ENCODE measurements at regions not wholly inside any gene's neighbourhood (a gene's known extent, or its start where the extent isn't known, plus 50 kb on each side); places are given as distances from the start of the nearest gene placed in this dataset.

DNA sequence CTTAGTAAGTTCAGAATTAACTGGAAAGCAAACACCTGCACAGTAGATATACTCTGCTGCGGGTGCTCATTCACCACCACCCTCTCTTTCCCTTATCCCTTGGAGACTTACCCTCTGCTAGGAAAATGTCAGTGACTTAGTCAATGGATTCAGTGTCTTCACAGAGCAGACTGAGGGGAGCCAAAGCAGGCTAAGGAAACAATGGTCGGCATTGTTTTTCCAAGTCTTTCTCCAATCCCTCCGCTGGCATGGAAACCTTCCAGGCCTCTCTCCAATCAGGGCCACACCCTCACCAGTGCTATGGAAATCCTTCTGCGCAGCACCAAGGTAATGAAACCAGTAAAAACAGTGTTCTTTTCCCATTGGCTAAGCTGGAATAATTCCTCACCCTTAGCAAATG is 531.2 kb downstream of the TFAP2B start:
- TF ChIP-seq TCF4 (CRISPR knock-in tag; IDR thresholded peaks at IDR 0.05; ENCODE audit: borderline replicate concordance) (no peak), GLIS3 (CRISPR knock-in tag; IDR thresholded peaks at IDR 0.05) (no peak), BACH2 (CRISPR knock-in tag; IDR thresholded peaks at IDR 0.05; ENCODE audit: borderline replicate concordance) (no peak), ZFP3 (CRISPR knock-in tag; IDR thresholded peaks at IDR 0.05) (no peak), TOX (CRISPR knock-in tag; IDR thresholded peaks at IDR 0.05; ENCODE audit: borderline replicate concordance) (no peak), ZNF8 (CRISPR knock-in tag; IDR thresholded peaks at IDR 0.05) (no peak), ZNF565 (CRISPR knock-in tag; conservative IDR thresholded peaks at IDR 0.05; ENCODE audit: low read depth) (no peak), CREB5 (CRISPR knock-in tag; IDR thresholded peaks at IDR 0.05; ENCODE audit: low read depth) (no peak), ARNTL (CRISPR knock-in tag; IDR thresholded peaks at IDR 0.05; ENCODE audit: borderline replicate concordance, low read depth) (no peak), ZC3H10 (CRISPR knock-in tag; IDR thresholded peaks at IDR 0.05) (no peak), OSR1 (CRISPR knock-in tag; IDR thresholded peaks at IDR 0.05) (no peak), CSDC2 (CRISPR knock-in tag; IDR thresholded peaks at IDR 0.05) (no peak), ZFP30 (CRISPR knock-in tag; IDR thresholded peaks at IDR 0.05) (no peak), ISL1 (CRISPR knock-in tag; IDR thresholded peaks at IDR 0.05) (no peak)
- TF ChIP-seq, protein P1, sequence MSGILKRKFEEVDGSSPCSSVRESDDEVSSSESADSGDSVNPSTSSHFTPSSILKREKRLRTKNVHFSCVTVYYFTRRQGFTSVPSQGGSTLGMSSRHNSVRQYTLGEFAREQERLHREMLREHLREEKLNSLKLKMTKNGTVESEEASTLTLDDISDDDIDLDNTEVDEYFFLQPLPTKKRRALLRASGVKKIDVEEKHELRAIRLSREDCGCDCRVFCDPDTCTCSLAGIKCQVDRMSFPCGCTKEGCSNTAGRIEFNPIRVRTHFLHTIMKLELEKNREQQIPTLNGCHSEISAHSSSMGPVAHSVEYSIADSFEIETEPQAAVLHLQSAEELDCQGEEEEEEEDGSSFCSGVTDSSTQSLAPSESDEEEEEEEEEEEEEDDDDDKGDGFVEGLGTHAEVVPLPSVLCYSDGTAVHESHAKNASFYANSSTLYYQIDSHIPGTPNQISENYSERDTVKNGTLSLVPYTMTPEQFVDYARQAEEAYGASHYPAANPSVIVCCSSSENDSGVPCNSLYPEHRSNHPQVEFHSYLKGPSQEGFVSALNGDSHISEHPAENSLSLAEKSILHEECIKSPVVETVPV (CRISPR knock-in tag; IDR thresholded peaks at IDR 0.05): no peak
- TF ChIP-seq, protein P2, sequence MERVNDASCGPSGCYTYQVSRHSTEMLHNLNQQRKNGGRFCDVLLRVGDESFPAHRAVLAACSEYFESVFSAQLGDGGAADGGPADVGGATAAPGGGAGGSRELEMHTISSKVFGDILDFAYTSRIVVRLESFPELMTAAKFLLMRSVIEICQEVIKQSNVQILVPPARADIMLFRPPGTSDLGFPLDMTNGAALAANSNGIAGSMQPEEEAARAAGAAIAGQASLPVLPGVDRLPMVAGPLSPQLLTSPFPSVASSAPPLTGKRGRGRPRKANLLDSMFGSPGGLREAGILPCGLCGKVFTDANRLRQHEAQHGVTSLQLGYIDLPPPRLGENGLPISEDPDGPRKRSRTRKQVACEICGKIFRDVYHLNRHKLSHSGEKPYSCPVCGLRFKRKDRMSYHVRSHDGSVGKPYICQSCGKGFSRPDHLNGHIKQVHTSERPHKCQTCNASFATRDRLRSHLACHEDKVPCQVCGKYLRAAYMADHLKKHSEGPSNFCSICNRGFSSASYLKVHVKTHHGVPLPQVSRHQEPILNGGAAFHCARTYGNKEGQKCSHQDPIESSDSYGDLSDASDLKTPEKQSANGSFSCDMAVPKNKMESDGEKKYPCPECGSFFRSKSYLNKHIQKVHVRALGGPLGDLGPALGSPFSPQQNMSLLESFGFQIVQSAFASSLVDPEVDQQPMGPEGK (CRISPR knock-in tag; IDR thresholded peaks at IDR 0.05; ENCODE audit: borderline replicate concordance): no peak
- TF ChIP-seq, protein P3, sequence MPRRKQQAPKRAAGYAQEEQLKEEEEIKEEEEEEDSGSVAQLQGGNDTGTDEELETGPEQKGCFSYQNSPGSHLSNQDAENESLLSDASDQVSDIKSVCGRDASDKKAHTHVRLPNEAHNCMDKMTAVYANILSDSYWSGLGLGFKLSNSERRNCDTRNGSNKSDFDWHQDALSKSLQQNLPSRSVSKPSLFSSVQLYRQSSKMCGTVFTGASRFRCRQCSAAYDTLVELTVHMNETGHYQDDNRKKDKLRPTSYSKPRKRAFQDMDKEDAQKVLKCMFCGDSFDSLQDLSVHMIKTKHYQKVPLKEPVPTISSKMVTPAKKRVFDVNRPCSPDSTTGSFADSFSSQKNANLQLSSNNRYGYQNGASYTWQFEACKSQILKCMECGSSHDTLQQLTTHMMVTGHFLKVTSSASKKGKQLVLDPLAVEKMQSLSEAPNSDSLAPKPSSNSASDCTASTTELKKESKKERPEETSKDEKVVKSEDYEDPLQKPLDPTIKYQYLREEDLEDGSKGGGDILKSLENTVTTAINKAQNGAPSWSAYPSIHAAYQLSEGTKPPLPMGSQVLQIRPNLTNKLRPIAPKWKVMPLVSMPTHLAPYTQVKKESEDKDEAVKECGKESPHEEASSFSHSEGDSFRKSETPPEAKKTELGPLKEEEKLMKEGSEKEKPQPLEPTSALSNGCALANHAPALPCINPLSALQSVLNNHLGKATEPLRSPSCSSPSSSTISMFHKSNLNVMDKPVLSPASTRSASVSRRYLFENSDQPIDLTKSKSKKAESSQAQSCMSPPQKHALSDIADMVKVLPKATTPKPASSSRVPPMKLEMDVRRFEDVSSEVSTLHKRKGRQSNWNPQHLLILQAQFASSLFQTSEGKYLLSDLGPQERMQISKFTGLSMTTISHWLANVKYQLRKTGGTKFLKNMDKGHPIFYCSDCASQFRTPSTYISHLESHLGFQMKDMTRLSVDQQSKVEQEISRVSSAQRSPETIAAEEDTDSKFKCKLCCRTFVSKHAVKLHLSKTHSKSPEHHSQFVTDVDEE (CRISPR knock-in tag; IDR thresholded peaks at IDR 0.05): no peak
- no peak for ATAC-seq

DNA sequence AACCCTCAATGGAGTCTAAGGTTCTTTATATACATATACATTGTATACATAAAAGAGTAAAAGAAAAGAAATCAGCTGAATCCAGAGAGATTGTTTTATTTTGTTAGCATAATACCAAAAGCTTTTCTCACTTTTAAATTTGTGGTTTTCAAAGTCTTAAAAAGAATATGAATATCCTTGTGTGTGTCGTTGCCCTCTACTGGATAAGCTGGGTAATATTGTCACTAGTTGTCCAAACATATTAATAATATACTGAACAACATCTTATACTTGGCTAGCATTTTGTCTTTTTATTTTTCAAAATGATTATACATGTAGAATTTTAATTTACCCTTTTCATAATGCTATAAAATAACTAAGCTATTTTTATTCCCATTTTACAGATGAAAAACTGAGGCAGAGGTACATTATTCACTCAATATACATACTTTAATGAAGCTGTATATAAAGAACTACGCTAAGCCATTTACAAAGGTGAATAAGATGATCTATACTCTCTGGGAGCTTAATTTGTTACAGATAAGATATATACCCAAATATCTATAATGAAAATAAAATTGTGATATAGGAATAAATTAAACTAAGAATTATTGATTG is 531.7 kb downstream of the TFAP2B start:
- TF ChIP-seq, protein P3 (CRISPR knock-in tag; IDR thresholded peaks at IDR 0.05): no peak
- TF ChIP-seq, protein P4, sequence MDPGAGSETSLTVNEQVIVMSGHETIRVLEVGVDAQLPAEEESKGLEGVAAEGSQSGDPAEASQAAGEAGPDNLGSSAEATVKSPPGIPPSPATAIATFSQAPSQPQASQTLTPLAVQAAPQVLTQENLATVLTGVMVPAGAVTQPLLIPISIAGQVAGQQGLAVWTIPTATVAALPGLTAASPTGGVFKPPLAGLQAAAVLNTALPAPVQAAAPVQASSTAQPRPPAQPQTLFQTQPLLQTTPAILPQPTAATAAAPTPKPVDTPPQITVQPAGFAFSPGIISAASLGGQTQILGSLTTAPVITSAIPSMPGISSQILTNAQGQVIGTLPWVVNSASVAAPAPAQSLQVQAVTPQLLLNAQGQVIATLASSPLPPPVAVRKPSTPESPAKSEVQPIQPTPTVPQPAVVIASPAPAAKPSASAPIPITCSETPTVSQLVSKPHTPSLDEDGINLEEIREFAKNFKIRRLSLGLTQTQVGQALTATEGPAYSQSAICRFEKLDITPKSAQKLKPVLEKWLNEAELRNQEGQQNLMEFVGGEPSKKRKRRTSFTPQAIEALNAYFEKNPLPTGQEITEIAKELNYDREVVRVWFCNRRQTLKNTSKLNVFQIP (CRISPR knock-in tag; IDR thresholded peaks at IDR 0.05; ENCODE audit: borderline replicate concordance, low read depth): no peak
- TF ChIP-seq RARB (CRISPR knock-in tag; IDR thresholded peaks at IDR 0.05): no peak
- no peak for TF ChIP-seq ARNTL (CRISPR knock-in tag; IDR thresholded peaks at IDR 0.05; ENCODE audit: borderline replicate concordance, low read depth)
- no peak for TF ChIP-seq ISL1 (CRISPR knock-in tag; IDR thresholded peaks at IDR 0.05)
- TF ChIP-seq ZFP30 (CRISPR knock-in tag; IDR thresholded peaks at IDR 0.05): no peak
- TF ChIP-seq ZNF8 (CRISPR knock-in tag; IDR thresholded peaks at IDR 0.05): no peak
- TF ChIP-seq, protein P2 (CRISPR knock-in tag; IDR thresholded peaks at IDR 0.05; ENCODE audit: borderline replicate concordance): no peak
- TF ChIP-seq, protein P1 (CRISPR knock-in tag; IDR thresholded peaks at IDR 0.05): no peak
- no peak for TF ChIP-seq ZFP3 (CRISPR knock-in tag; IDR thresholded peaks at IDR 0.05)
- TF ChIP-seq CREB5 (CRISPR knock-in tag; IDR thresholded peaks at IDR 0.05; ENCODE audit: low read depth): no peak
- ATAC-seq: no peak

All from SK-N-SH treated with all-trans-retinoic acid at 6 μM for 48 hours (cell line).